Right lobe of liver (tissue), 6 donors: ENCODE measurements at regions not wholly inside any gene's neighbourhood (a gene's known extent, or its start where the extent isn't known, plus 50 kb on each side); places are given as distances from the start of the nearest gene placed in this dataset.

ENCODE experiments used
- ATAC-seq, 4 donors: fragments of 200-7000 bp; cut with Tn5 transposase; one replicate each; pipeline ENCODE4 v1.9.1; 2020; ENCODE audit warnings: mild to moderate bottlenecking in 4 of 4, moderate library complexity in 4 of 4
- DNase-seq, 3 donors: peaks; one replicate each; pipeline ENCODE4 v3.0.0-alpha.2; 2020
- H3K27ac ChIP-seq, 3 donors: fragments of 200-600 bp; one replicate each; pipeline ENCODE4 v1.8.0; 2022
- H3K27me3 ChIP-seq, 2 donors: fragments of 200-600 bp; one replicate each; pipeline ENCODE4 v1.8.0; 2022
- H3K36me3 ChIP-seq, 4 donors: fragments of 200-600 bp; sonication (generic) in 1 of 4; one replicate each; pipeline versions ENCODE4 v1.5.1 to v1.8.0; 2017 to 2022; ENCODE audit warnings: control low read depth in 1 of 4
- H3K4me1 ChIP-seq, 4 donors: fragments of 200-600 bp; sonication (generic) in 1 of 4; one replicate each; pipeline versions ENCODE4 v1.5.1 to v1.8.0; 2017 to 2022; ENCODE audit warnings: control low read depth in 1 of 4
- H3K4me3 ChIP-seq, 3 donors: fragments of 200-600 bp; one replicate each; pipeline ENCODE4 v1.8.0; 2022
- H3K9me3 ChIP-seq, 4 donors: fragments of 200-600 bp; sonication (generic) in 1 of 4; one replicate each; pipeline versions ENCODE4 v1.5.1 to v1.8.0; 2017 to 2022; ENCODE audit warnings: control low read depth in 1 of 4
- CTCF ChIP-seq, 4 donors: fragments of 200-600 bp in 3 of 4; fragments of 450-650 bp in 1 of 4; IDR thresholded peaks; one replicate each; pipeline versions ENCODE4 v1.5.1 to v1.8.0; 2016 to 2022; ENCODE audit warnings: antibody characterized with exemption in 4 of 4, mild to moderate bottlenecking in 2 of 4
- POLR2A ChIP-seq: fragments of 450-650 bp; IDR thresholded peaks from one replicate; pipeline ENCODE4 v1.6.1; 2017; ENCODE audit warnings: antibody characterized with exemption, mild to moderate bottlenecking
- WGBS: methylation state at CpG from one replicate; pipeline ENCODE4 v1.1.6; 2018; ENCODE audit warnings: low coverage, low lambda C conversion rate; ENCODE audit not compliant: insufficient coverage; ENCODE audit errors: missing lambda C conversion rate; 5-methylcytosine and 5-hydroxymethylcytosine counted together
- intact Hi-C, 2 donors: fragments of 100-400 bp; cut with DNase I; formaldehyde crosslinking; loops; one replicate each; pipeline versions ENCODE4 v1.11.2 to v1.14.1; 2022
- donor health status: DM: no; HTN: yes; CAD: no.
- donor health status: DM: no; HTN: no; CAD: no.
- donor health status: DM: no; HTN: no; CAD: no.
- donor health status: DM: no; HTN: yes; CAD: no.
- donor health status: DM: no; HTN: yes; CAD: no.

GRCh38 chr11:33457948-33458347, 200.8 kb downstream of the HIPK3 start:
- ATAC-seq: no peak
- Histone ChIP-seq H3K4me1 (no peaks in the 10 kb centered on the region), H3K4me3 (no peak overlapping the region), H3K9me3 (no peaks in the 10 kb centered on the region), H3K27me3 (no peaks in the 10 kb centered on the region), H3K36me3 (no peaks in the 10 kb centered on the region), H3K27ac (no peak overlapping the region)
- WGBS: 86% methylated on average over 4 of the region's 5 CpGs
- intact Hi-C loops: no loop called here
- TF ChIP-seq POLR2A (no peak), CTCF (IDR thresholded peaks at IDR 0.05) (no peak)
- no peak for DNase-seq

- Histone ChIP-seq H3K27me3 (no peaks in the 10 kb centered on the region), H3K4me1 (no peaks in the 10 kb centered on the region), H3K27ac (no peak overlapping the region), H3K36me3 (no peaks in the 10 kb centered on the region), H3K4me3 (no peak overlapping the region), H3K9me3 (no peaks in the 10 kb centered on the region)
- TF ChIP-seq CTCF (IDR thresholded peaks at IDR 0.05) (no peak), POLR2A (no peak)
- ATAC-seq (no peak), DNase-seq (no peak)
- 80% methylated on average over 3 of the region's 4 CpGs for WGBS
- intact Hi-C loops: no loop called here
Observed at GRCh38 chr11:33455867-33456463, 198.8 kb downstream of the HIPK3 start.

GRCh38 chr11:33454264-33454663, 197.1 kb downstream of the HIPK3 start:
- Histone ChIP-seq H3K27me3 (no peaks in the 10 kb centered on the region), H3K4me1 (no peaks in the 10 kb centered on the region), H3K36me3 (no peaks in the 10 kb centered on the region), H3K9me3 (no peaks in the 10 kb centered on the region), H3K4me3 (no peak overlapping the region), H3K27ac (no peak overlapping the region)
- intact Hi-C loops: no loop called here
- DNase-seq (no peak), ATAC-seq (no peak)
- no peak for TF ChIP-seq CTCF (IDR thresholded peaks at IDR 0.05)
- no peak for TF ChIP-seq POLR2A
- 10% methylated on average over 1 of the region's 1 CpG for WGBS

GRCh38 chr11:33452836-33453624, 195.8 kb downstream of the HIPK3 start:
- Histone ChIP-seq H3K36me3 (no peaks in the 10 kb centered on the region), H3K4me3 (no peak overlapping the region), H3K4me1 (no peaks in the 10 kb centered on the region), H3K27me3 (no peaks in the 10 kb centered on the region), H3K27ac (no peak overlapping the region), H3K9me3 (no peaks in the 10 kb centered on the region)
- intact Hi-C loops: no loop called here
- ATAC-seq (no peak), DNase-seq (no peak)
- TF ChIP-seq POLR2A (no peak), CTCF (IDR thresholded peaks at IDR 0.05) (no peak)
- WGBS: 61% methylated on average over 2 of the region's 3 CpGs
